Islet precursor cell (in vitro differentiated cells): ENCODE measurements at regions not wholly inside any gene's neighbourhood (a gene's known extent, or its start where the extent isn't known, plus 50 kb on each side); places are given as distances from the start of the nearest gene placed in this dataset.

Experiments used
- DNase-seq: peaks from one replicate; pipeline ENCODE4 v3.0.0-alpha.2; 2018

DNA sequence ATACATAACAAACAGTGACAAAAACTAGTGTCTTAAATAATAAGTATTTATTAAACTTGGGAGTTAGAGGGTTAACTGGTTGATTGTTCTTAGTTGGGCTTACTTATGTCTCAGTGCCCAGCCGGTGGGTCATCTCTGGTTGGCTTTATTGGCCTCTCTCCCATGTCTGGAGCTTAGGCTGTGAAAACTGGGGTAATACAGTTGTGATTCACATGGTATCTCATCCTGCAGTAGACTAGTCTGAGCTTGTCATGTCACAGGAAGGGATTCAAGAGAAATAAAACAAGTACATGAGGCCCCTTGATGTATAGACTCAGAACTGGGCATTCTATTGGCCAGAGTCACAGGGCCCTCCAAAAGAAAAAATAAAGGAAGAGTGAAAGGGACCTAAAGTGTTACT lies 466.4 kb upstream of the SMC2 start:
- DNase-seq: no peak

DNA sequence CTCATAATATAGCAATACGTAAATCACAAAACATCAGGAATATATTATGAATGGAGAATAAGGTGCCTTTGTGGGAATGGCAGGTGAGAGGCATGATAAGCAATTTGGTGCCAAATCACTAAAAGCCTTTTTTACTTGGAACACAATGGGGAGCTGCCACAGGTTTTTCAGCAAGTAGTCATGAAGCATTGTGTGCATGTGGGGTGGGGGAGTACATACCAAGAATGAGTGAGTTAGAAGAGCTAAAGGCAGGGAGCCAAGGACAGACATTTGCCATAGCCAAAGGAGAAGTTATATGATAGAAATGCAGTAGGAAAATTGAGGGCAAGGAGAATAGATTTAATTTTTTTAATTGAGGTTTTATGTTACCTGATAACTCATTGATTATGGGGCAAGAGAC lies 445.0 kb upstream of the SMC2 start:
- DNase-seq: no peak

DNA sequence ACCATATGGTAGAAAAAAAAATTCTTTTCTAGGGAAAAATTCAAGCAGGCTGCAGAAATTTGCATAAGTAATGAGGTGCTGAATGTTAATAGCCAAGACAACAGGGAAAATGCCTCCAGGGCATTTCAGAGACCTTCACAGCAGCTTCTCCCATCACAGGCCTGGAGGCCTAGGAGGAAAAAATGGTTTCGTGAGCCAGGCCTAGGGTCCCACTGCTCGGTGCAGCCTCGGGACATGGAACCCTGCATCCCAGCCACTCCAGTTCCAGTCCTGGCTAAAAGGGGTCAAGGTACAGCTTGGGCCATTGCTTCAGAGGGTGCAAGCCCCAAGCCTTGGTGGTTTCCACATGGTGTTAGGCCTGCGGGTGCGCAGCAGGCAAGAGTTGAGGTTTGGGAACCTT lies 436.0 kb upstream of the SMC2 start:
- no peak for DNase-seq

DNA sequence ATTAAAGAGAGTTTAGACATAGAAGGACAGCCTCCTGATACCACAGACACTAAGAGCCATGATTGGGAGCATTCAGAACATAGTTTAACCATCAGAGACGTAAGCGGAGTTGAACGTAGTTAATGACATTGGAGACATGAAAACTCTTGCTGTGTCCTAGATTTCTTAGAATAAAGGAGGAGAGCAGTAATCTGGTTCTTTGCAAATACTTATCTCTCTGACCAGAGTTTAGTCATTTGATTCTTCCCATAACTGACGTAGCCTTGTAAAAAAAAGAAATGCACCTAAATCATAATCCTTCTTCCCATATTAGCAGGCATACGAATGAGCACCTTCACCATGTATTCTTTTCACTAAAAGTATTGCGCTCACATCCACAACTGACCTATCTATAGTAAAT lies 433.3 kb upstream of the SMC2 start:
- DNase-seq: no peak

DNA sequence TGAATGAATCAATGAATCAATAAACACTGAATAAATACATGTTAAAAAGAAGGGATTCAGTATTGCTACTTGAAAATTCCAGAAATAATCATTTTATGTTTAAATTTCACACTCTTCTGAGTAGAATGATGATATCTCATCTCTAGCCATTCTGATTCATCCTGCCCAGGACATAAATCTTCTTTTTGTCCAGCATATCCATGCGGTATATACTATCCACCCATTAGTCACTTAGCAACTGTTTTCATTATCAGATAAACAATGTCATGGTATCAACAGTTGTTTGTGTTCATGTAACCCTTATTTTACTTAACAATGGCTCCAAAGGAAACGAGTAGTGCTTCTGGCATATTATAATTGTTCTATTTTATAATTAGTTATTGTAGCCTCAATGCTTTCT lies 432.4 kb upstream of the SMC2 start:
- no peak for DNase-seq

DNA sequence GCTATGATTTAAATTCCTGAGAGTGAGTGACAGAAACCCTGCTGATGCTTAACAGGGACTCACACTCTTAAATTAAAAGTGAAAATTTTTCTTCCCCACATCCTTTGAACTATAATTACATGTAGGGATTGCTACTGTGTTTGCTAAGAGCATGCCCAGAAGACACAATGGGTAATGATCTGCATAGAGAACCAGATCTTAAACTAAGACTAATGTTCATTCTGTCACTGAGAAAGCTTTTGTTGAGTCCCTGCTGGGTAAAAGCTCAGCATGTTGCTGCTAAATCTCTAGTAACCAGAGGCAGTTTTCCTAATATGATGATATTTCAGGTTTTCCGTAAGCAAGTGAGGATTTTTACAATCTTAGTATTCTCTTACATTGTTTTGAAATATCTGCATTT lies 424.8 kb upstream of the SMC2 start:
- DNase-seq: no peak

DNA sequence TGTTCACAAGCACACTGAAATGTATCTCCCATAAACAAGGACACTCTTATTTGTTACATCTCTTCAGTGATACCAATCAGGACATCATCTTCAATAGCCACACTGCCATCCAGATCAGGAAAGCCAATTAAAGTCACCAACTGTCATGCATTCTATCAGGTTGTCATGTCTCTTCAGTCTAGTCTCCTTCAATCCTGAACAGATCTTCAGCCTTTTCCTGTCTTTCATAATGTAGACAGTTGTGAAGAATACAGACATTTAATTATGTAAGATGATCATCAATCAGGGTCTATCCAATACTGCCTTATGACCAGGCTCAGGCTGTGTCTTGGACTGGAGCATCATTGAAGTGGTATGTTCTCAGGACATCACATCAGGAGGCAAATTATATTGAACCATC lies 419.8 kb upstream of the SMC2 start:
- no peak for DNase-seq

DNA sequence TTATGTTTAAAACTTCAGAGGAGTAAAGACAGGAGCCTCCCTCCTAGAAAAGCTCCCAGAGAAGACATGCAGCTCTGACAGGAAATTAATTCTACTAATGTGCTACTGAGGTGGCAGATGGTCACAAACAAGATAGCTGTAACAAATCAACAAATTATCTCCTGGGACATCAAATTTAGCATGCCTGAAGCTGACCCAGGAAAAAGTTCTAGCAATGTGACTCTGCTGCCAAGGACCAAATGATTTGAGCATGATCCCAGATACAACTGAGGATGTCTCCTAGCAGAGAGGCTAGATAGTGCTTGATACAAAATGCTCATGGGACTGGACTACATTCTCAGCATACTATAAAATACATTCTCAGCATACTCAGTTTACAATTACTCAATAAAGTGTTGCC lies 413.5 kb upstream of the SMC2 start:
- DNase-seq: no peak

DNA sequence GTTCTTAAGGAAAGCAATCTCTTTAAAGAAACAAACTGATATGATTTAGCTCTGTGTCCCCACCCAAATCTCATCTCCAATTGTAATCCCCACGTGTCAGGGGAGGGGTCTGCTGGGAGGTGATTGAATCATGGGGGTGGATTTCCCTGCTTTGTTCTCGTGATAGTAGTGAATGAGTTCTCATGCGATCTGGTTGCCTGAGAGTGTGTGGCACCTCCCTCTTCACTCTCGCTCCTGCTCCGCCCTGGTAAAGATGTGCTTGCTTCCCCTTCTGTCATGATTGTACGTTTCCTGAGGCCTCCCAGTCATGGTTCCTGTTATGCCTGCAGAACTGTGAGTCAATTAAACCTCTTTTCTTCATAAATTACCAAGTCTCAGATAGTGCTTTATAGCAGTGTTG lies 412.7 kb upstream of the SMC2 start:
- DNase-seq: no peak

DNA sequence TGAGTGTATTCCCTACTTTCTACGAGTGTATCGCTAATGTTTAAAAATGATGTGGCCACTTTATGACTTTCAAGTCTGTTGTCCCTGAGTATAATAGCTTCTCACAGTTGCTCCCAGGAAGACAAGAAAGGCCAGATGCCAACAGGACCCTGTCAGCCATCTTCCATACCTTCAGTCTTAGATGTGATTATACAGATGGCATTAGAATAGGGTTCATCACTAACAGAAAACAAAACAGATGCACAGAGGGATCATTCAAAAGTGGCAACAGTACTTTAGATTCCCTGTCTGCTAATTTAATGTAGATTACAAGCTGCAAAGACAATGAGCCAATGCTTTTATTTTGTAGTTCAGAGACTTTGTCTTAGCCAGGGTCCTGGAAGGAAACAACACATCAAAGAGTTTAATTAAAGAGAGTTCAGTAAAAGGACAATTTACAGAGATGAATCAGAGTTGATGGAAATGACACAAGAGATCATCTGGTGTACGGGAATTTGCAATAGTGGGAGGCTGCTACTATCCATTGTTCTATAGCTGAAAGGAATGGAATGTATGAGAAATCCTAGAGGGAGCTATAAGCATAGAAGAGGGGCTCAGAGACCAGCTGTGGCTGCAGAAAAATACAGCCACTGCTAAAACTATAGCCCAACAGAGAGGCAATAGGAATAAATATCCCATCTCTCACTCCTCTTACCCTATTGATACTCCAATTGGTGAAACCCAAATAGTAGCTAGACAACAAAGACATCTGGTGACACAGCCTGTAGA lies 393.7 kb upstream of the SMC2 start:
- DNase-seq: no peak

DNA sequence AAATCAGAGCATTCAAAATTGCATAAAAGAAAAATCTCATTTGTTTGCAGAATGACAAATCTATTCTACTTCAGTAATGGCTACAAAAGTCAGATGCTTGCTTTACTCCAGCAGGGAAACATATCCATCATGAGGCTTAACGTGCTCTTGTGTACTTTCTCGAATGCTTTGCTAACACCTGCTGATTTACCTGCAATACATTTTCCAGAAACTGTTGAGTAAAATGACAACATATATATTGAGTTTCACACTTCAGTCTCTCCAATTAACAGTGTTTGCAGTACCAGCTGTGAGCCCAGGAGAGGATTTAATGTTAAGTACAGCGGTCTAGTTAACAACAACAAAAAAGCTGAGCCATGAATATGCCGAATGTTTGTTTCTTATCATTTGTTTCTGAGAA lies 391.5 kb upstream of the SMC2 start:
- DNase-seq: no peak

DNA sequence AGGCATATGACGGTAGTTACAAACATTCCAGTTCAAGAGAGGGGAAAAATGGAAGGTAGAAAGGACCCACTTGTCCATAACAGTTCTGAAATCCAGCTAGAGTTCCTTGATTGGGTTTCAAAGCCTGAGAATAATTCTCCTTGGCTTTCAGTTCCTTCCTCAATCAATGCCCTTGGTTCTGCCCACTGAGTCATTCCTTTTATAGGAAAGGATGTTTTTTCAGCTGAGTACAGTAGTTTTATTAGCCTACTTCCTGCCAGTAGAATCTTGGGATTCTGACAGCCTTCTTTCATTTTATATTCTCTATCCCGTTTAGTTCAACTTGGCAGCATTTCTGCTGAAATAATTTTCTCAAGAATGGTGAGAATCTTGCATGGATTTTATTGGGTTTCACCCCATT lies 386.9 kb upstream of the SMC2 start:
- no peak for DNase-seq

DNA sequence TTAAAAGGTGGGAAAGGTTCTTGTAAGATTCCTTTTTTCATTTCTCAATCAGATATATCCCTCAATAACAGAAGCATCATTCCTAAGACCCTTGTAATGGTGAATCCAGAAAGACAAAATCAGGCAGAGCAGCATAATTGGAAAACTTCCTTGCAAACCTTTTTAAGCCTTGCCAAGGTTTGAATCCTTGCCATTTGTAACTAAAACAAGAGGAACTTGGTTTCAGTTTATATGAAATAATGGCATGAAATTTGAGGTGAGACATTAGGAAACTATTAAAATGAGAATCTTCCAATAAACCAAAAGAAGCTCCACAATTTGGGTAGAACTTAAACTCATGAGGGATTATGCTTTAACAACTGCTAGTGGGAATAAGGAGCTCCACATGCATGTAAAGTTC lies 384.7 kb upstream of the SMC2 start:
- DNase-seq: no peak

DNA sequence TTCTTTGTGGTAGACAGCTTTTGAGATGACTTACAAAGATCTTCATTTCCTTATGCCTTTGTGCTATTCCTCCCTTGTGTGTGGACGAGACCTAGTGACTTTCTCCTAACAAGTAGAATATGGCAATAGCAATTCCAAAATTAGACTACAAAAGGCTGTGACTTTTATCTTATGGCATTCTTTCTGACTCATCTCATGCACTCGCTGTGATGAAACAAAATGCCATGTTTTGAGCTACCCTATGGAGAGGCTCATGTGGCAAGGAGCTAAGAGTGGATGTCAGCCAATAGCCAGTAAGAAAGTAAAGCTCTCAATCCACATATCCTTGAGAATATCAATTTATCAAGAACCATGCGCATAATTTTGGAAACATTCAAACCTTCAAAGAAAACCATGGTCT lies 380.5 kb upstream of the SMC2 start:
- no peak for DNase-seq

DNA sequence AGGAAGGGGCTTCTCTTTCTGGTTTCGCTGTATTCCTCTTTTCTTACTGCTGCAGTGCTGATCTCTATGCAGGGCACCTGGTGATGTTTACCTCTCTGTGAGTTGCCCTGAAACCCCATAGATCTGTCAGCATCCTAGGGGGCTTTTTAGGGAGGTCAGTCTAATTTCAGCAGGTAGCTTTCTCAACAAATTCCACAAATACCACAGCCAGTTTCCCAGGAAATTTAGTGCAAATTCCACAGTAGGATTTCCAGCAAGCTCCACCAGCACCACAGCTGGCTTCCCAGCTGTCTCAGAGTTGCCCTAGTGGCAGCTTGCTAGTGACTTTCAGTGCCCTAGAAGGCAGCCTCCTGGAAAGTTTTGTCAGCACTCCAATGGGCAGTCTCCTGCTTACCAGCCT lies 379.1 kb upstream of the SMC2 start:
- peak; percentile 66 for DNase-seq

DNA sequence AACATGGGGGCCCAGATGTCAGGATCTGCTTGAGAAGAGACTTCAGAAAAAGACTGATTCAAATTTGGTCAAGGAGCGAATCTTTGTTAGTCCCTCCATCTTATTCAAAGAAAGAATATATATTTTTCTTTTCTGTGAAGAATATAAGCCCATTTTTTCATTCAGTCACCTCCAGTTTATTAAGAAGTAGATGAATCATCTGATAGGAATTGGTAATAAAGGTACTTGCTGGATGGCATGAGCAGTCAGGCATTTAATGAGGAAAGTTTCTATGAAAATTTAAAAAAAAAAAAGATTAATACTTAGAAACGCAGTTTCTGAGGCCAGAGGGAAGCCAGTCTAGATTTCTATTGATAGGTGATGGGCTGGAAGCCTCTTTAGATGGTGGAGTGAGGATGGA lies 373.1 kb upstream of the SMC2 start:
- DNase-seq: no peak

DNA sequence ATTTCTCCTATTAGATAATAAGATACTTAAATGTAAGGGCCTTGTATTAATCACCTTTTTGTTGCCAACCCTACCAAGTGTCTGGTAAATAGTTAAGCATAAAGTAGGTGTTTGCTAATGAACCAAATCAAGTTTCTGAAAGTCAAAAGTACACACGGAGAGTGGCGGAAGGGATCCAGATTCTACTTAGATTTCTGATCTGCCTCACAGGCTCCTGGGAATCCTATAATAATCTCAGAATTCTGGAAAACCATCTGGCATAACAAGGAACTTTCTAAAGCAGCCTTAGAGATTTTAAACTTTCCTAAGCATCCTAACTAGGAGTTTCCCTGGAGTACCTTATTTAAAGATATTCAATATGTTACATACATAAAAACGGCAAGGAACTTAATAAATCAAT lies 363.2 kb upstream of the SMC2 start:
- no peak for DNase-seq

DNA sequence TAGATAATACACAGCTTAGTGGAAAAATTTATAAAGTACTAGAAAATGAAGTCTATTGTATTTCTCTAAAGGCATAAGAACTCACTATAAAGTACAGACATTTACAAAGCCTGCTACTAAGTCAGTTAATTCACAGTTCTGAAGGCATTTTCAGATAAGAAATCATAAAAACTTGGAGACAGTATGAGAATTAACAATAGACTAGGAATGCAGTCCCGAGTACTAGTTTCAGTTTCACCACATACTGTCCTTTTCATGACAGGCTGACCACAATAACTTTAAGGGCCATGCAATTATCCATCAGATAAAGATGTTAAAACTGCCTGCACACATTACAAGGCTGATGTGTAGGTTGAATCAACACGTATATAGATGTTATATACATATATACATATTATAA lies 362.6 kb upstream of the SMC2 start:
- DNase-seq: no peak

DNA sequence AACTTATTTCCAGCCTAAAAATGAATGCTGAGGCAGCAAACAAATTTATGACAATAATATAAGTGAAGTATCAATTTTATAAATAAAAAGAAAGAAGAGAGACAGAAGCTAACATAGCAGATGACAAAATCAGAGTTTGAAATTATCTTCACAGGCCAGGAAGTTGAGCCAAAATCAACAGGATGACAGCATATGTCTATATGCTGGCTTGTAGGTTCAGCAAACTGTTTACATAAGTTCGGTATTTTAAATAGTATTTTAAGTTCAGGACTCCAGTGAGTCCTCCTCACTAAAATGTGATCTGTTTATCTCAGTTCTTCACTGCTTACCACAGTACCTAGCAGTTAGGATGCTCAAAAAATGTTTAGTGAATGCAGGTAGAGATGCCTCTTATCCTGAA lies 359.6 kb upstream of the SMC2 start:
- DNase-seq: no peak

DNA sequence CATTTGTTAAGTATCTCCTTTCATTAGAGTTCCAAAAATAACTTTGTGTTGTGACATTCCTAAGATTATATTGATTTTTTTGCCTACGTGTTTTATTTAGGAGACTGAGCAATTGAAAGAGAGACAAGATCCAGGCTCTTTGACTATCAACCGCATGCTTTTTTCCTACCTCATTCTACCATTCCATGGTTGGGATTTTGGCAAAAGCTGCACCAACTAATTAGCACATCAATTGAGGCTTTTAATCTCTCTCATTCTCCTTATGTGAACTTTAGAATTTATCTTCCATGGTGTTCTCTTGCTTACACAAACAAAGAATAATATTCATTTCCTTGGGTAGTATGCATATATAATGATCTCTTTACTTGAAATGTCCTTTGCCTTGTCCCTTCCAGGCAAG lies 338.7 kb upstream of the SMC2 start:
- no peak for DNase-seq

DNA sequence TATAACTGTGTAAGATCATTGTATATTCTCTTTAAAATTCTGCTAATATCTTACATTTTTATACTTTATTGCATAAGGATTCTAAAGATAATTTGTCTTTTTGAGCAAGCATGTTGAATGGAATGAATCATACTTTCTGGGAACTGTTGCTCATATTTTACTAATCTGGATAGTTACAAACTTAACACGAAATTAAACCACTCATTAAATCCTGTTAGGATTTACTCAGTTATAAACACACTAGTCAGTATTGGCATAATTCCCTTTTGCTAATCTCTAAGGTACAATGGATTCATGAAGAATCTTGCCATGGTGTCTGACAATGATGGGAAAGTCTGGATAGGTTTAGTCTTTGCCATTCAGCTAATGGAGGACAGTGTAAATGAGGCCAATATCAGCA lies 338.1 kb upstream of the SMC2 start:
- DNase-seq: no peak

DNA sequence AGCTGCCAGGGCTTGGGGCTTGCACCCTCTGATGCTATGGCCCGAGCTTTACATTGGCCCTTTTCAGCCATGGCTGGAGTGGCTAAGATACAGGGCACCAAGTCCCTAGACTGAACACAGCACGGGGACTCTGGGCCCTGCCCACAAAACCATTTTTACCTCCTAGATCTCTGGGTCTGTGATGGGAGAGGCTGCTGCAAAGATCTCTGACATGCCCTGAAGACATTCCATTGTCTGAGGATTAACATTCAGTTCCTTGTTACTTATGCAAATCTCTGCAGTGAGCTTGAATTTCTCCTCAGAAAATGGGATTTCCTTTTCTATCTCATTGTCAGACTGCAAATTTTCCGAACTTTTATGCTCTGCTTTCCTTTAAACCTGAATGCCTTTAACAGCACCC lies 337.0 kb upstream of the SMC2 start:
- DNase-seq: no peak

DNA sequence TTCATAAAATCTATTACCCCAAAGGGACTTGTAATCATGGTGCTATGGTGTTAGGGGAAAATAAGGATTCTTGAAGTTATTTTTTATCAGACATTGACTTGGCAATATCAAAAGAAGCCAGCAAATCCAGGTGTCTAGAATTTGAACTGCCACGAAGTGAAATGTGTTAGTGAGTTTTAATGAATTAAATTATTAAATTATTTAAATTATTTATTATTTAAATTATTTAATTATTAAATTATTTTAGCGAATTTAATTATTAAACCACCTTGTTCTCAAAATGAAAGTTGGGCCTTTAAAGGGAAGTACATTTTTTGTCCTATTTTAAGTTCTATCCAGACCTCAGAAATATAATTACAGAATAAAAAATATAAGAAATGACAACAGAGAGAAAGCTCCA lies 332.6 kb upstream of the SMC2 start:
- no peak for DNase-seq

DNA sequence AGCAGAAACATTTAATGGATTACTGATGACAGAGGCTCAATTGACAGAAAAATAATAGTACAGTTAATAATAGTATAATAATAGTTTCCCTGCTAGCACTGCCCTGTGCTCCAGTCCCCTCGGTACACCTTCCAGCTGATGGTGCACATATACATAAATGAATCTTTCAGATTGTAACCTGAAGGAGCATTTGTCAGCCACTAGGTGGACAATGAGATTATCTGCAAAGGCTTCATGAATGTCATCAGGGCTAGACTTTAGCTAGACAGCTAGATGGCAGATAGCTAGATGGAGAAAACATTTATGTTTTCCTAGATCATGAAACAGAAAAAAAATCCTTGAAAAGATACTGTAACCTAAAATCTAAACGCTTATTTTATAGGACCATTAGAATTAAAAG lies 304.4 kb upstream of the SMC2 start:
- DNase-seq: no peak

DNA sequence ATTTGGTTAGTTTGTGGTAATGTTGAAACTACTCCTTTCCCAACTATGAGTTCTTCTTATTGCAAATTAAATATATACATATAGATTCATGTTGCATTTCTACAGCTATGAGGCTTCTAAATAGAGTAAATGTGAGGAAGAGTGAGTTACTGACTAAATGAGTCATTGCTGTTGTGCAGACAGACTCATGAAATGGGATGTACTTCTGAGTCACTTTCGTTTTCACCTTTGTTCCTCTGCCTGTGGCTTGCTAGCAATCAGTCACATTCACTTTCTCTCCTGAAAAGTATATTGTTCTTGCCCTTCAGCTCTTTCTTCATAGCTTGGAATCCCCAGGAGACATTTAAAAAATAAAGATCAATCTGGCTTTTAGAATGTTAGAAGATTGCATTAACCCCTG lies 295.5 kb upstream of the SMC2 start:
- DNase-seq: no peak

DNA sequence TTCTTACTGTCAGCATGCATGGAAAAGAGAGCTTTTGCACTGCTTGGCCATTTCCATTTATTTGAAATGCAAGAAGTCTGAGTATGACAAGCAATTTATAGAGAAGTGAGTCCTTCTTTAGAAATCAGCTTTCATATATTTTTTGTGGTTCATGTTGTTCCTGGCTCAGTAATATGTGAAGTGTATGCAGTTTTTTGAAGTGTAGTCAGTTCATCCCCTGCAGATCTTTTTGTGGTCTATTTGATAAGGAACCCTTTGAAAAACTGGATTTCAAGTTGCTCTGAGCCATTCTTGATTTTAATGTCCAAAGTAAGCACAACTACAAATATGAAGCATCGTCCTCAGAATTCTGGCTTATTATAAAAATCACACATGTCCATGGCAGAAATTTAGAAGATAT lies 294.1 kb upstream of the SMC2 start:
- no peak for DNase-seq
